Testis (tissue), 2 donors: ENCODE measurements at regions not wholly inside any gene's neighbourhood (a gene's known extent, or its start where the extent isn't known, plus 50 kb on each side); places are given as distances from the start of the nearest gene placed in this dataset.

Source experiments
- POLR2A ChIP-seq: fragments of 450-650 bp; IDR thresholded peaks from one replicate; pipeline ENCODE4 v1.6.1; 2017; ENCODE audit warnings: antibody characterized with exemption, mild to moderate bottlenecking, moderate library complexity
- TF ChIP-seq, protein P1 (sequence below), 3 experiments: fragments of 450-650 bp in 2 of 3; fragments of 200-600 bp in 1 of 3; sonication (generic) in 1 of 3; IDR thresholded peaks; one replicate each; pipeline ENCODE4 v1.5.1; 2016 to 2019; ENCODE audit warnings: antibody characterized with exemption in 3 of 3, mild to moderate bottlenecking in 2 of 3, moderate library complexity in 1 of 3

DNA sequence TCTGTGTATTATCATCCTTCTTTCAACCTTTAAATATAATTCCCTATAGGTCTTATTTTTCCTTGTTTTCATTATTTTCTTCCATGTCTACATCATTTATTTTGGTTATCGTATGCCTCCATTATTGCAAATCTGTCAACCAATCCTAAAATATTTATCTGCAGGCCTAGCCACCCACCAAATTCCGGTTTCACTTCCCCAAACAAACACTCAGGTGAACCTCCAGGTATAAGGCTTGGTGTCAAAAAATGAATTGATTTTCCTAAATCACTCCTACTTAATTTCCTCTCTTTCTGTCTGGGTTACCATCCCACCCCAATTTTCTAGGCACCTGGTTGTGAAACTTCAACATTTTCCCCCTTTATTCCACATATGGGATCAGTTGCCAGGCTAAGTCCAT is 111.9 kb upstream of the LINC00305 start:
- no peak for TF ChIP-seq POLR2A
- TF ChIP-seq, protein P1, sequence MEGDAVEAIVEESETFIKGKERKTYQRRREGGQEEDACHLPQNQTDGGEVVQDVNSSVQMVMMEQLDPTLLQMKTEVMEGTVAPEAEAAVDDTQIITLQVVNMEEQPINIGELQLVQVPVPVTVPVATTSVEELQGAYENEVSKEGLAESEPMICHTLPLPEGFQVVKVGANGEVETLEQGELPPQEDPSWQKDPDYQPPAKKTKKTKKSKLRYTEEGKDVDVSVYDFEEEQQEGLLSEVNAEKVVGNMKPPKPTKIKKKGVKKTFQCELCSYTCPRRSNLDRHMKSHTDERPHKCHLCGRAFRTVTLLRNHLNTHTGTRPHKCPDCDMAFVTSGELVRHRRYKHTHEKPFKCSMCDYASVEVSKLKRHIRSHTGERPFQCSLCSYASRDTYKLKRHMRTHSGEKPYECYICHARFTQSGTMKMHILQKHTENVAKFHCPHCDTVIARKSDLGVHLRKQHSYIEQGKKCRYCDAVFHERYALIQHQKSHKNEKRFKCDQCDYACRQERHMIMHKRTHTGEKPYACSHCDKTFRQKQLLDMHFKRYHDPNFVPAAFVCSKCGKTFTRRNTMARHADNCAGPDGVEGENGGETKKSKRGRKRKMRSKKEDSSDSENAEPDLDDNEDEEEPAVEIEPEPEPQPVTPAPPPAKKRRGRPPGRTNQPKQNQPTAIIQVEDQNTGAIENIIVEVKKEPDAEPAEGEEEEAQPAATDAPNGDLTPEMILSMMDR (IDR thresholded peaks at IDR 0.05): no peak
